Endodermal cell (in vitro differentiated cells): ENCODE measurements at regions not wholly inside any gene's neighbourhood (a gene's known extent, or its start where the extent isn't known, plus 50 kb on each side); places are given as distances from the start of the nearest gene placed in this dataset.
"Not testable (repeated sequence)": the region's sequence is repeated elsewhere in the genome, so short reads cannot be mapped to it uniquely, and the experiment has no call there.

Experiments
- DNase-seq: peaks from one replicate; pipeline ENCODE4 v3.0.0-alpha.2; 2017
- H3K27ac ChIP-seq: 2 replicates; pipeline ENCODE4 v1.5.1; 2013; ENCODE audit warnings: mild to moderate bottlenecking, low read depth, low read length, moderate library complexity
- H3K27me3 ChIP-seq: 2 replicates; pipeline ENCODE4 v1.6.1; 2013; ENCODE audit warnings: mild to moderate bottlenecking, low read length, moderate library complexity; ENCODE audit not compliant: insufficient read depth, control insufficient read depth, poor library complexity, severe bottlenecking
- H3K36me3 ChIP-seq: 2 replicates; pipeline ENCODE4 v1.7.0; 2013; ENCODE audit warnings: mild to moderate bottlenecking, low read length, moderate library complexity; ENCODE audit not compliant: control insufficient read depth, insufficient read depth
- H3K4me1 ChIP-seq: one replicate; pipeline ENCODE4 v1.7.0; 2013; ENCODE audit warnings: low read length; ENCODE audit not compliant: control insufficient read depth, insufficient read depth
- H3K4me3 ChIP-seq: 2 replicates; pipeline ENCODE4 v1.5.1; 2013; ENCODE audit warnings: mild to moderate bottlenecking, low read length, moderate library complexity
- H3K9ac ChIP-seq: 2 replicates; pipeline ENCODE4 v1.6.1; 2013; ENCODE audit warnings: mild to moderate bottlenecking, low read length, moderate library complexity; ENCODE audit not compliant: poor library complexity, severe bottlenecking; ENCODE audit errors: extremely low read depth
- H3K9me3 ChIP-seq: 2 replicates; pipeline ENCODE4 v1.6.1; 2013; ENCODE audit warnings: mild to moderate bottlenecking, low read length, moderate library complexity; ENCODE audit not compliant: control insufficient read depth
- H3K27ac Mint-ChIP-seq: 2 replicates; pipeline ENCODE4 v1.8.0; 2020; ENCODE audit warnings: mixed read lengths
- H3K27me3 Mint-ChIP-seq: 2 replicates; pipeline ENCODE4 v1.8.0; 2021; ENCODE audit warnings: mild to moderate bottlenecking, mixed read lengths; ENCODE audit not compliant: insufficient read depth
- H3K36me3 Mint-ChIP-seq: 2 replicates; pipeline ENCODE4 v1.8.0; 2020; ENCODE audit warnings: low read depth, mixed read lengths
- H3K4me1 Mint-ChIP-seq: 2 replicates; pipeline ENCODE4 v1.8.0; 2020; ENCODE audit warnings: mixed read lengths
- H3K4me3 Mint-ChIP-seq: 2 replicates; pipeline ENCODE4 v1.8.0; 2020; ENCODE audit warnings: mild to moderate bottlenecking, moderate library complexity, mixed read lengths
- H3K9me3 Mint-ChIP-seq: 2 replicates; pipeline ENCODE4 v1.8.0; 2020; ENCODE audit warnings: mild to moderate bottlenecking, mixed read lengths
- CTCF ChIP-seq: fragments of 200-600 bp; sonication (generic); conservative IDR thresholded peaks from 2 replicates; pipeline ENCODE4 v1.5.0; 2021; ENCODE audit warnings: antibody characterized with exemption, mild to moderate bottlenecking
- WGBS, 2 experiments: methylation state at CpG; one replicate each; pipeline versions ENCODE4 v1.1.5 to v1.1.7; 2013; ENCODE audit warnings: missing lambda C conversion rate in 2 of 2, mixed read lengths in 1 of 2; ENCODE audit not compliant: insufficient coverage in 1 of 2, insufficient read length in 1 of 2; 5-methylcytosine and 5-hydroxymethylcytosine counted together

GRCh38 chr1:104264521-104264920 lies 514.8 kb downstream of the AMY1C start:
- Histone ChIP-seq H3K36me3 (no peaks in the 10 kb centered on the region), H3K4me3 (no peak overlapping the region), H3K27me3 (no peaks in the 10 kb centered on the region), H3K27ac (no peak overlapping the region), H3K9me3 (no peaks in the 10 kb centered on the region), H3K4me1 (no peaks in the 10 kb centered on the region), H3K9ac (no peak overlapping the region)
- WGBS, 2 experiments: 57 to 97% methylated on average over 1 to 2 of the region's 2 CpGs
- H3K27ac Mint-ChIP-seq: no peak overlapping the region
- no peaks in the 10 kb centered on the region for H3K27me3 Mint-ChIP-seq
- H3K36me3 Mint-ChIP-seq: no peaks in the 10 kb centered on the region
- TF ChIP-seq CTCF: no peak
- DNase-seq: no peak
- peaks cover 12% of the 10 kb centered on the region for H3K9me3 Mint-ChIP-seq
- peaks cover 9% of the 10 kb centered on the region for H3K4me1 Mint-ChIP-seq
- no peak overlapping the region for H3K4me3 Mint-ChIP-seq

- 91 to 100% methylated on average over 1 to 4 of the region's 4 CpGs for WGBS, 2 experiments
- no peaks in the 10 kb centered on the region for H3K36me3 ChIP-seq
- H3K9ac ChIP-seq: no peak overlapping the region
- Mint-ChIP-seq H3K4me3 (no peak overlapping the region), H3K27me3 (no peaks in the 10 kb centered on the region), H3K4me1 (peaks cover 2% of the 10 kb centered on the region), H3K27ac (no peak overlapping the region), H3K9me3 (peaks cover 12% of the 10 kb centered on the region), H3K36me3 (no peaks in the 10 kb centered on the region)
- H3K4me1 ChIP-seq: no peaks in the 10 kb centered on the region
- TF ChIP-seq CTCF: no peak
- no peak overlapping the region for H3K27ac ChIP-seq
- H3K27me3 ChIP-seq: no peaks in the 10 kb centered on the region
- no peaks in the 10 kb centered on the region for H3K9me3 ChIP-seq
- DNase-seq: no peak
- no peak overlapping the region for H3K4me3 ChIP-seq
These were observed 515.5 kb downstream of the AMY1C start for GRCh38 chr1:104265163-104265562.

- H3K27me3 Mint-ChIP-seq: no peaks in the 10 kb centered on the region
- no peak for DNase-seq
- Histone ChIP-seq H3K27me3 (no peaks in the 10 kb centered on the region), H3K9ac (no peak overlapping the region), H3K36me3 (no peaks in the 10 kb centered on the region), H3K4me3 (no peak overlapping the region), H3K4me1 (no peaks in the 10 kb centered on the region), H3K9me3 (no peaks in the 10 kb centered on the region), H3K27ac (no peak overlapping the region)
- 83% methylated on average over 1 of the region's 1 CpG; no CpG with 5 or more reads in 1 of the 2 experiments for WGBS, 2 experiments
- no peaks in the 10 kb centered on the region for H3K36me3 Mint-ChIP-seq
- peaks cover 10% of the 10 kb centered on the region for H3K9me3 Mint-ChIP-seq
- no peak overlapping the region for H3K27ac Mint-ChIP-seq
- no peak for TF ChIP-seq CTCF
- no peak overlapping the region for H3K4me3 Mint-ChIP-seq
- H3K4me1 Mint-ChIP-seq: no peaks in the 10 kb centered on the region
These were observed 516.9 kb downstream of the AMY1C start for GRCh38 chr1:104266612-104267011.

DNA sequence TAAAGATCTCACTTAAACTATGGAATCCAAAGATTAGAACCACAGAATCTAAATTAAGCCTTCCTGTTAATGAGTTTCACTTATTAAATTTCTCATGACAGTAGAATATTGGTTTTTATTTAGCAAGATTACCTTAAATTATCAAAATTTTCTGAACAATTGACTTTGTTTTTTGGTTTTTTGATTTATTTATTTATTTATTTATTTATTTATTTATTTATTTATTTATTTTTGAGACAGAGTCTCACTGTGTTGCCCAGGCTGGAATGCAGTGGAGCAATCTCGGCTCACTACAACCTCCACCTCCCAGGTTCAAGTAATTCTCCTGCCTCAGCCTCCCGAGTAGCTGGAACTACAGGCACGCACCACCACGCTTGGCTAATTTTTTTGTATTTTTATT lies 538.6 kb downstream of the AMY1C start:
- not testable (repeated sequence) for H3K36me3 ChIP-seq, H3K9ac ChIP-seq, H3K9me3 Mint-ChIP-seq, H3K27me3 ChIP-seq, H3K4me3 Mint-ChIP-seq, H3K9me3 ChIP-seq, H3K4me1 Mint-ChIP-seq, H3K27me3 Mint-ChIP-seq, H3K27ac ChIP-seq, H3K27ac Mint-ChIP-seq, H3K4me1 ChIP-seq, H3K36me3 Mint-ChIP-seq, H3K4me3 ChIP-seq, DNase-seq
- WGBS, 2 experiments: 95 to 100% methylated on average over 2 to 4 of the region's 4 CpGs
